C4-2B (cell line): ENCODE measurements at regions not wholly inside any gene's neighbourhood (a gene's known extent, or its start where the extent isn't known, plus 50 kb on each side); places are given as distances from the start of the nearest gene placed in this dataset.

Source experiments
- ZFX ChIP-seq: fragments of 450-650 bp; IDR thresholded peaks from 2 replicates; pipeline ENCODE4 v1.6.1; 2017
- TF ChIP-seq, protein P1 (sequence below): fragments of 450-650 bp; conservative IDR thresholded peaks from 2 replicates; pipeline ENCODE4 v1.5.1; 2017; ENCODE audit warnings: mild to moderate bottlenecking

DNA sequence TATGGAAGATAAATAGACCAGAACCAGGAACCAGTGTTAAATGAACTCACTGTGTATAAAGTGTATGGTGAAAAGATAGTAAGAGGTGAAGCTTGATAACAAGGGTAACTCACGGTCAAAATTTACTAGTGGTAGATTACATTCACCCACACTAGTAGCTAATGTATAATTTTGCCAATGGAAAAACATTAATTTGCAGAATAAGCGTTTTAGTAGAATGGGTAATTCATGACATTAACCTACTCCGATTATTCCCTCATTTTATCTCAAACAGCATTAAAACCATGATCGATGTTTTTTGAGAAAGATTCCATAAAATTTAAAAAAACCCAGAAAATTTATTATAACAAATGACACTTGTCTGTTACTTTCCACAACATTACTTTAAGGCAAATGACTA lies 57.7 kb upstream of the PPP1R3A start:
- TF ChIP-seq, protein P1, sequence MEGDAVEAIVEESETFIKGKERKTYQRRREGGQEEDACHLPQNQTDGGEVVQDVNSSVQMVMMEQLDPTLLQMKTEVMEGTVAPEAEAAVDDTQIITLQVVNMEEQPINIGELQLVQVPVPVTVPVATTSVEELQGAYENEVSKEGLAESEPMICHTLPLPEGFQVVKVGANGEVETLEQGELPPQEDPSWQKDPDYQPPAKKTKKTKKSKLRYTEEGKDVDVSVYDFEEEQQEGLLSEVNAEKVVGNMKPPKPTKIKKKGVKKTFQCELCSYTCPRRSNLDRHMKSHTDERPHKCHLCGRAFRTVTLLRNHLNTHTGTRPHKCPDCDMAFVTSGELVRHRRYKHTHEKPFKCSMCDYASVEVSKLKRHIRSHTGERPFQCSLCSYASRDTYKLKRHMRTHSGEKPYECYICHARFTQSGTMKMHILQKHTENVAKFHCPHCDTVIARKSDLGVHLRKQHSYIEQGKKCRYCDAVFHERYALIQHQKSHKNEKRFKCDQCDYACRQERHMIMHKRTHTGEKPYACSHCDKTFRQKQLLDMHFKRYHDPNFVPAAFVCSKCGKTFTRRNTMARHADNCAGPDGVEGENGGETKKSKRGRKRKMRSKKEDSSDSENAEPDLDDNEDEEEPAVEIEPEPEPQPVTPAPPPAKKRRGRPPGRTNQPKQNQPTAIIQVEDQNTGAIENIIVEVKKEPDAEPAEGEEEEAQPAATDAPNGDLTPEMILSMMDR, result no peak
- TF ChIP-seq ZFX, result no peak
